HG03045 (cell line): ENCODE measurements at regions not wholly inside any gene's neighbourhood (a gene's known extent, or its start where the extent isn't known, plus 50 kb on each side); places are given as distances from the start of the nearest gene placed in this dataset.

ENCODE experiments used
- ATAC-seq: cut with Tn5 transposase; IDR thresholded peaks from one replicate; pipeline ENCODE4 v1.9.1; 2021; ENCODE audit warnings: mild to moderate bottlenecking, moderate library complexity; ENCODE audit not compliant: unreplicated experiment

DNA sequence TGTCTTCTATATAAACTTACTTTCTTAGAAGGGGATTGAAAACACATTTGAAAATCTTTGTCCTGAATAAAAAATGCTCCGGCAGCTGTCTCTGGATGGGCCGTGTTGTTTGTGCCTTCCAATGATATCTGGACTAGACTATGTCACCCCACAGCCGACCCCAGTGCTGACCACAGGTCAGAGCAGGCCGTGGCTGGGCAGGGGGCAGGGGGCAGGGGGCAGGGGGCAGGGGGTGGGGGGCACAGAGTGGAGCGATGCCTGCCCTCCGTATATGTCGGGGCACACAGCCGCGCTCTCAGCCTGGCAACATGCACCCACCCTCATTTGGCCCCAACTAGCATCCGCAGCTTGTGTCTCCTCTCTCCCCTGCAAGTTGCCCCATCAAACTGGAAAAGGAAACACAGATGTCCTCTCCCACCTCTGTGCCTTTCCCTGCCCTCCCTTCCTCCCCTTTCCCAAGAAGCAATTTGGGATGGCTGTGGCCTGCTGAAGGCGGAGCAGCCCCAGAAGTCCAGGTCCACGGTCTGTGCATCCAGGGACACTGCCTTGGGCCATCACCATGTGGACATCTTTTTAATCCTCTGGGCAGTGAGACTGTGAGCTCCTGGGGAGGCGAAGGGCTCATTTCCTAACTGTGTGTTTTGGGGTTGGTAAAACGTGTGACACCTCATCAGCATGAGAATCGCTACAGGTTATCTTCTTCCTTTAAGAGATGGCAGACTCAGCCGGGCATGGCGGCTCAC is 295.7 kb upstream of the RTL1 start:
- ATAC-seq, result no peak

DNA sequence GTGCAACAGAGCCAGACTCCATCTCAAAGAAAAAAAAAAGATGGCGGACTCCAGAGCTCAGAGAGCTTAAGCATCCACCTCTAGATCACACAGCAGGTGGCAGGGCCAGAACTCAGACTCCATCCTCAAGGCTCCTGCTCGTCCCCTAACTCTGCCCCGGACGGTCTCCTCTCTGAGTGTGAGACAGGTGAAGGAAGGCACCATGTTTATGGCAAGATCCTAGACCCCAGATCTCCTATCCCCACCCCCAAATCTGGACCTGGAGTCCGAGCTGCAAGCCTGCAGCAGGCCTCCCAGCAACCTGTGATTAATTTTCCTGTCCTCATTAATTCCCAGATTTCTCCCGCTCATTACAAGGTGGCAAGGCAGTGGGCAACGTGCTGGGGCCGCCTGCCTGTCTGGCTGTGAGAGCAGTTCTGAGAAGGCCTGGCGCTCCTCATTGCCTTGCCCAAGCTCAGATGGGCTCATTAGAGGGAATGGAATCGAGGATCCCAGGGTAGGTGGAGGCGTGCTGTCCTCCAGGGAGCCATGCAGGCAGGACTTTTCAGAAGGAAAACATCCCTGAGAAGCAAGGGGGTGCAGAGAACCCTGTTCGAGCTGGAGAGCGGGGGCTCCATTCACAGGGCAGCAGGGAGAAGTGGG is 296.6 kb upstream of the RTL1 start:
- no peak for ATAC-seq

DNA sequence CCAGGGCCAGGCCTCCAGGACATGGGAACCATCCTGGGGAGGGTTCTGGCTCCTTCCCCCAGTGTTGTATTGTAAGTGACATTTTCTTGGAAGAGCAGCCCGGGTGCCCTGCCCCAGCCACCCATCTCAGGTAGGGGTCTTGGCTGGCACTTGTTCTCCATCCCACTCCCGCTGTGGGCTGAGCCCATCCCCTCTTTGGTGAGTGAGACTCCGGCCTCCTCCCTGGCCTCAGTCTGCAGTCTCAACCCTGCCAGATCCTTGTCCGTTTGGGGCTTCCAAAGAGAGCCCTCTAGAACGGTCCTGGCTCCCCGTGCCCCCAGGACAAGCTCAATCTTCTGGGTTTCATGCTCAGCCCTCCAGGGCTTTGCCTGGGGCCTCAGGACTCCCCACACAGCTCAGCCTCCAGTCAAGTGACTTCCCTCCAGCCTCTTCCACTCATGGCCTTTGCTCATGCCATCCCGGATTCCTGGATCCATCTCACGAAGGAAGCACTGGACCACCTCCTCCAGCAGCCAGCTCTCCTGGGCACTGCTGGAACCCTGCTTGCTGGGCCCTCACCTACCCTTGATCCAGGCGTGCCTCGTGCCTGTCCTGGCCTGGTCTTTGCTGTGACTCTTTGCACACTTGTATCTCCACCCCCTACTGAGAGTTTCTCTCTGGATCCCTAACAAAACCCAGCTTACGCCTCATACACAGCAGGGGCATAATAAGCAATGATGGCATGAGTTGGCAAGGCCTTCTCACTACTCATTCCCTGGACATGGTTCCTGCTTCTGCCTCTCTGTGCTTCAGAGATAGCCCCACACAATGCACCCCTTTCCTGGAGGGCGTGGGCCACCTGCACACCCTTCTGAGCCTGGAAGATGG is 297.4 kb upstream of the RTL1 start:
- ATAC-seq, result no peak

DNA sequence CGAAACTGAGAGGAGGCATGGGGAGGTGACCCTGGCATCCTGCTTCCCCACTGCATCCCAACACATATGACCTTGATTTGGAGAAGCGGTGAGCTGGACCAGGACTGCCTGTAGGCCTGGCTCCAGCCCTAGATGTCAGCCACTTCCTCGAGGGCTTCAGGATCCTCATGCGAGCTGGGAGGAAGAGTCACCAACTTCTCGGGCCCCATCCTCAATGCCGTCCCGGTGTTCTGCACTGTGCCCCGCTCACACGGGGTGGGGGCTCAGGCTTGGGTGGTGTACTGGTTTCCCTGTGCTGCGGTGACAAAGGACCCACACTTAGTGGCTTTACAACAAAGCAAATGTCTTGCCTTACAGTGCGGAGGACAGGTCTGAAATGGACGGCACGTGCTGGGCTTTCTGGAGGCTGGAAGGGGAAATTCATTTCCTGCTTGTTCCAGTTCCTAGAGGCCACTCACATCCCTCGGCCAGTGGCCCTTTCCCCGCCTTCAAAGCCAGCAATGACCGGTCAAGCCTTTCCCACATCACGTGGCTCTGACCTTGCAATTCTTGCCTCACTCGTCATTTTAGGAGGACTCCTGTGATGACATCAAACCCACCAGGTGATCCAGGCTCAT is 298.1 kb upstream of the RTL1 start:
- no peak for ATAC-seq

DNA sequence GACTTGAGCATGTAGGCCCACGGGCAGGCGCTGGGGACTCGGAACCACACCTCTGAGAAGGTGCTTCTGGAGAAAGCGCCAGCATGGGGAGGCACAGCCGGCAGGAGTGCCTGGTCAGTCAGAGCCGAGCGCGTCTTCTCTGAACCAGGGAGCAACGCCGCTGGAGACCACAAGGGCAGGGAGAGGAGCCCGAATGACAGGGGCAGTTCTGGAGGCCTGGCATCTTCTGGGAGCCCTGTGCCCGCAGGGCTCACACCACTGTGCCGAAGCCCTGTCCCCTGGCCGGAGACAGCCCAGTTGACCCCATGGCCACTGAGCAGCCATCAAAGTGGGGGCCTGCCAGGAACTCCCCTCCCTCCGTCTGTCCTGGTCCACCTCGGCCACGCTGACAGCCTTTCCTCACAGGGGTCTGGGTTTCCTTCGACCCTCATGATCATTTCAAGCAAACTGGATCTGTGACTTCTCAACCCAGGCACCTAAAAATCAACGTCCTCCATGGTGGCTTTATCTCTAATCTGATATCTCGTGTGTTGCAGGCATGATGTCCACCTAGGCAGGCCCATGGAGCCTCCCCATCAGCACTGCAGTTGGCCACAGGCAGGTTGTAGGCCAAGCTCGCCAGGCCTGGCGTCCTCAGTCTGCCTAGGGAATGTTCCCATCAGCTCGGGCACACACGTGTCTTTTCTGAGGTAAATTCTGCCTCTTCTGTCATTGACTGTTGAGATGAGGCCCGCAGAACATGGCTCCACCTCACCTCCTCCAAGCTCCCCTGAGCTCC is 299.3 kb upstream of the RTL1 start:
- ATAC-seq, result no peak

DNA sequence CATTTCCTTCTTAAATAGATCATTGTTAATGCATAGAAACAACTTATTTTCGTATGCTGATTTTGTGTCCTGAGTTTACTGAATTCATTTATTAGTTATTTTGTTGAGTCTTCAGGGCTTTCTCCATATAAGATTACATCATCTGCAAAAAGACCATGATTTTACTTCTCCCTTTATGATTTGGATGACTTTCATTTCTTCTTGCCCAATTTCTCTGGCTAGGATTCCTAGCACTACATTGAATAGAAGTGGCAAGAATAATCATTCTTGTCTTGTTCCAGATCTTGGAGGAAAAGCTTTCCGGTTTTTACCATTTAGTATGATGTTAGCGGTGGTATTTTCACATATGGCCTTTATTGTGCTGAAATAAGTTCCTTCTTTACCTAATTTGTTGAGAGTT is 303.0 kb upstream of the RTL1 start:
- ATAC-seq, result no peak

DNA sequence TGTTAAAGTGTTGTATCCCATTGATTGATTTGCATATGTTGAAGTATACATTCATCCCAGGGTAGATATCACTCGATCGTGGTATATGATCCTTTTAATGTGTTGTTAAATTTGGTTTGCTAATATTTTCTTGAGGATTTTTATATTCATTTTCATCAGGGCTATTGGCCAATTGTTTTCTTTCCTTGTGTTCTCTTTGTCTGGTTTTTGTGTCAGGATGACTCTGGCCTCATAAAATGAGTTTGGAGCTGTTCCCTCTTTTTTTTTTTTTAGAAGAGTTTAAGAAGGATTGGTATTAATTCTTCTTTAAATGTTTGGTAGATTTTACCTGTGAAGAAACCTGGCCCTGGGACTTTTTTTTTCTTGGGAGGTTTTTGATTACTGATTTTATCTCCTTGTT is 303.5 kb upstream of the RTL1 start:
- no peak for ATAC-seq

DNA sequence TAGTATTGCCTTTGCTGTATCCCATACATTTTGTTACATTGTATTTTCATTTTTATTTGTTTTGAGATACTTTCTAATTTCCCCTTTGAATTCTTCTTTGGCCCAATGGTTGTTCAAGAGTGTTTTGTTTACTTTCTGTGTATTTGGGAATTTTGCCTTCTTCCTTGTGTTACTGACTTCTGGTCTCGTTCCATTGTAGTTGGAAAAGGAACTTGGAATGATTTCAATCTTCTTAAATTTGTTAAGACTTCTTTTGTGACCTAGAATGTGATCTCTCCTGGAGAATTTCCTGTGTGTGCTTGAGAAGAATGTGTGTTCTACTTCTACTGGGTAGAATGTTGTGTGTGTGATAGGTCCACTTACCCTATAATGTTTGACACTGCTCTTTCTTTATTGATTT is 304.4 kb upstream of the RTL1 start:
- no peak for ATAC-seq

DNA sequence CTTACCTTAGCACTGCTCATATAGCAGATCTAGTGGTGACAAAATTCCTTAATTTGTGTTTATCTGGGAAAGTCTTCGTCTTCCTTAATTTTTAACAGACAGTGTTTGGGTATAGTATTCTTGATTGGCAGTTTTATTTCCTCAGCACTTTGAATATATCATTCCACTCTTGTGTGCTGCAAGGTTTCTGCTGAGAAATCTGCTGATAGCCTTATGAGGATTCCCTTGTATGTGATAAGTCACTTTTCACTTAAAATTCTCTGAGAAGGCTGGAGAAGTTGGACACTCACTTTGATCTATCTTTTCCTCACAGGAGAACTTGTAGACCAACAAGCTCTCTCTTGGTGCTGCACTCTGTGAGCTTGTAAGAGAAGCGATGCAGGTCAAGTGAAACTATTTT is 306.1 kb upstream of the RTL1 start:
- ATAC-seq, result no peak

DNA sequence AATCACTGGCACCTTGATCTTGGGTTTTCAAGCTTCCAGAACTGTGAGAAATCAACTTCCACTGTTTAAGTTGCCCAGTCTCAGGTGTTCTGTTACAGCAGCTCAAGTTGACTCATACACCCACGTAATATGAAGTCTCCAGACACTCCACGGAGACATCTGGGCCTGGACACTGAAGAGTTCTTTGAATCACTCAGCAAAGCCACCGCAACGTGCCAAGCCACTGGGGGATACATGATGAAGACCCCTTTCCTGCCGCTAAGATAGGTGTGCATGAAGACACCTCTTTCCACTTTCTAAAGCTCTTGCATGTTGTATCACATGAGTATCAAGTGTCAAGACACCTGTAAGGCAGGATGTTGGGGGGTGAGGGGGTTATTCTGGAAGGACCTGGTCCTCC is 311.7 kb upstream of the RTL1 start:
- ATAC-seq, result no peak

DNA sequence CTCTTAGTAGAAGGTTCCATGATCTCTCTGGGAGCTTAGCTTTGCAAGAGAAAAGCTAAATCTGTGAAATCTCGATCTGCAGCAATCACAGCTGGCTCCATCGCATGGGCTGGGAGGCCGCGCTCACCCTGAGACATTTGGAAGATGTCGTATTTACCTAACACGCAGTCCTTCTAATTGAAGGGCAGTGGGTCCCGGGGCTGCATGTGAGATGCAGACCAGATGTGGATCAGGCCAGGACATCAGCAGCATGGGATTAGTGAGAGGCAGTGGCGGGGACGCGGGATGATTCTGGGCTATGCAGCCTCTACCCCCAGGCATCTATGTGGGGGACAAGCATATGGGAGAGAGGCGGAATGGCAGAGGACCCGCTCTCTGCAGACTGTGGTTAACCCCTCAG is 312.4 kb upstream of the RTL1 start:
- ATAC-seq, result no peak

DNA sequence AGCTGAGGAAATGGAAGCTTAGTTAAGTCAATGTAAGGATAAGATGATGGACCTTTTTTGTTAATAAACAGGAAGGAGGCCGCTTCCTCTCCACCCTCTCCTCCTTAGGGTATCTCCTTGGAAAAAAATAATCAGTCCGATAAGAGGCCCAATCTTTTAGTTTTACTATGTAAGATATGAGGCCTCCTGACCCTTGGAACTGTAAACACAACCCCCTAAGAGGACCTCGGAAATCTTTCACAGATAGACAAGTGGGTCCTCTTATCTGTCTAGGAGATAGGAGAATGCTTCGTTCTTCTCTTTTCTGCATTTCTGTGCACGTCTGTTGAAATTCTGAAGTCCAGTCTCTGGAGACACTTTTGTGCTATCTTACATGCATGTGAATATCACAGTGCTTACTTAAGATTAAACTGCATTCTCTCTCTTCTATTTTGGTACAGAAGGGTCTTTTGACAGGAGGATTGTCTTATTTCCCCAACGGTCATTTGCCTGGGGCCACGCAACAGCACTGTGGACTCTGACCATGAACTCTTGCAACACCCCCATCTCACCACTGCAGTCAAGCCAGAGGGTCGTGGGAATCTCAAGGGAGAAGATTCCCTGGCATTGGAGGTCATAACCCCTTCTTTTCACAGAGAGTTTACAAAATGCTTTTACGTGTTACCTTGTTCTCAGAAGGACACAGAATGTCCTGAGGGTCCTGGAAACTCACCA is 313.0 kb upstream of the RTL1 start:
- ATAC-seq, result no peak

DNA sequence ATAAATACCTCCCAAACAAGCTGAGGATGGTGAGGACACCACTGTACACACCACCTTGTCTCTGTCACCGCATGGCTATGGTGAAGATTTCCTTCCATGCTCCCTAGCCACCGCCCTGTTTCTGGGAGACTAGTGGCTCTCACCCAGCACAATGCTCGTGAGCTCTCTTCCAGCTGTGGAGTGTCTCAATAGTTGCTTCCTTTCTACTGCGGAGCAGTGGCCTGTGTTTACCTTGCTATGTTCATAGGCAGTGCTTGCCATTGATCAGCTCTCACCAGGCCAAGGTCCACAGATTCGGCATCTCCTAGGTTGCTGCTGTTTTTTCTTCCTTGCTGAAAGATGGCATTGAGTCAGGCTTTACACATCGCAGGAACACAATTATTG is 313.6 kb upstream of the RTL1 start:
- ATAC-seq, result no peak

DNA sequence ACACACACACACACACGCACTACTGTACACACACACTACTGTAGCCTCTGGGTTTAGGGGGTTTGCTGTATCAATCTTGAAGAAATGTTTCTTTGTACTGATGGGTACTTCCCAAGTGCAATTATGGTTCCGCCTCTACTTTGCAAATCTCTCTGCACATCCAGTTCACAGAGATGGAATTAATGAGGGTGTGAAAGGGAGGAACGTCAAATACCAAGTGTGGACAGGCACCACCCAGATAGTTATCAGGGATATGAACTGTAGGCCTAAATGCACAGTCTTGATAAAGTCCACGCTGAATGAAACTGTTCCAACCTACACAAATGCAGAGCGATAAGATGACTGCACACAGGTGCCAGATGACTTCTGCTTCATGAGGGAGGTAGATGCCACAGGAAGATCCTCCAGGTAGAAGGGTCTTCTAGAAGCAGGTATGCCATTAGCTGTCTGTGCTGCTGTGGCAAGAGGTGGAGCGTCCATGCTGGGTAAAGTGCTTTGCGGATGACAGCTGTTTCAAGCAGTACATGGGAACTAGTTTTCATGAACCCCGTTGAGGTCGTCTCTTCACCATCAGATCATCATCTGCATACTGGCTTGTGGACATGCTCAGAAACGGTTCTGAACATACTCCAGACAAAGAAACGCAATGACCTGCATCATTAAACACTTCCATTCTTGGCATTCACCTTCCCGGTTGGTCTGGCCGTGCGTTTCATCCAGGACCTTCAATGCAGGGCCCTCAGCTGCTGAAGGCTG is 314.3 kb upstream of the RTL1 start:
- ATAC-seq, result no peak

DNA sequence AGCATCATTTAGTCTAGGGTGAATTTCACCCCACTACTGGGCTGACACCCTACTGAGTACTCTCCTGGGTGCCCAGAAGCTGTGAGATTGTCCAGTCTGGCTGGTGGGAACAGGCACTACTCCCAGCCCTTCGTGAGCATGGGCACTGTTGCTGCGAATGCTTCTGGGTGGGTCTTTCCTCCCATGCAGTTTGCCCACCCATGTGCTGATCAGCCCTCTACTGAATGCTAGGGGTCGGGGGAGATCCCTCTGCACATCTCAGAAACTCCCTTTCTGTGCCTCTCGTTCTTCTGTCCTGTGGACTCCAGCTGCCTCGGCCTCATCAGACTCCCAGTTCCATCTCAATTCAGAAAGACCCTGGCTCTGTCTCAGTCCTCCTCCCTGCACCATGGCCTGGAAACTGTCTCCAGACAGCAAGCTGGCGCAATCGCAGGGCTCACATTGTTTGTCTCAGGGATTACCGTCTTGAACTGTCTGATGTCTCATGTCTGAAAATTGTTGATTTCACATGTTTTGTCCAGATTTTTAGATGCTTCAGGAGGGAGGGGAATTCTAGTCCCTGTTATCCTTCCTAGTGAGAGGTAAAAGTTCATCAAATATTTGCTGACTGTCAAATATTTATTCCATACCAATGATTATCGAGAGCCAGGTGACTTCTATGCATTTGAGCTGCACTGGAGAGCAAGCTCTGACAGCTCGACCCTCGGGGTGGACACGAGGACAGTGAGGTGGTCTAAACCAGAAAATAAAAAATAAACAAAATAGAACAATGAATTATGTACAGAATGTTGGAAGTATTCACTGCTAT is 316.6 kb upstream of the RTL1 start:
- no peak for ATAC-seq

DNA sequence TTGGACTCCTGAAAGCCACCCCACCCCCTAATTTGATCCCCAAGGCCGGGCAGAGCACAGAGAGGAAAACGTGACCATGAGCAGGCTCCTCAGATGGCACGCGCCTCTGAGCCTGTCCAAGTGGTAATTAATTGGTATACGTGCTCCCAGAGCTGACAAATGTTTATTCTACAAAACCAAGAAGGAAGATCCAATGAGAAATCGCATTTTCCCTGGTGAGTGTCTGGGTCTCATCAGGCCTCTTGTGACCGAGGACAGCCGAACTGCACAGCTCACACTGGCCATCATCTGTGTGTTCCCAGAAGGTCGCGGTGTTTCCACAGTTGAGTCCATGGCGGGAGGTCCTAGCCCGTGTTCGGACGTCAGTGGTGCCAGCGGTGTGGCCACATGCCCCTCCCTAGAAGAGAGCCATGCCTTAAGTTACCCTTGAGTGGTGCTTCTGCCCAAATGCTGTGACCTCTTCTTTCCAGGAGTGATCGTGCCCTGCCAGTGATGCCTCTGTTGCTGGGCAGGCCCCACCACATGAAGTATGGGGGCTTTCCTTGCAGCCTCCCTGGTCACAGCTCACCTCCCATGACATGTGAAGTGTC is 317.5 kb upstream of the RTL1 start:
- no peak for ATAC-seq

DNA sequence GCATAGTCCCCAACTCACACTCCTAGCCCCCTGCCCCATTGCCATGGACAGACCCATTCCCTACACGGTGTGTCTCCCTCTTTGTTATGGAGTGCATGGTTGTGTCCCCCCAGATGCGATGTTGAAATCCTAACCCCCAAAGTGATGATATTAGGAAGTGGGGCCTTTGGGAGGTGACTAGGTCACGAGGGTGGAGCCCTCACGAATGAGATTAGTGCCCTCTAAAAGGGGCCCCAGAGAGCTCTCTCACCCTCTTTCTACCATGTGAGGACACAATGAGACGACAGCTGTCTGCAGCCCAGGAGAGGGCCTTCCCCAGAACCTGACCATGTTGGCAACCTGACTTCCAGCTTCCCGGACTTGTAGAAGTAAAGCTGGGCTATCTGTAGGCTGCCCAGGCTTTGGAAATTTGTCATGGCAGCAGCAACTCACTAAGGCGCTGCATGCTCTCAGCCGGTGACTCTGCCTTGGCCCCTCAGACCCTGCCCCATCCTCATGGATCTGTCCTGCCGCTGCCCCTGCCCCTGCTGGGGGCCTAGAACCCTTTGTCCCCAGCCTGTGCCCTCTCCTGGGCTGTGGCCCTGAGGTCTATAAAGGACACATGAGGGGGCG is 318.1 kb upstream of the RTL1 start:
- no peak for ATAC-seq
